ENCODE measurements at regions not wholly inside any gene's neighbourhood (a gene's known extent, or its start where the extent isn't known, plus 50 kb on each side); places are given as distances from the start of the nearest gene placed in this dataset.

- TF ChIP-seq, protein P1, sequence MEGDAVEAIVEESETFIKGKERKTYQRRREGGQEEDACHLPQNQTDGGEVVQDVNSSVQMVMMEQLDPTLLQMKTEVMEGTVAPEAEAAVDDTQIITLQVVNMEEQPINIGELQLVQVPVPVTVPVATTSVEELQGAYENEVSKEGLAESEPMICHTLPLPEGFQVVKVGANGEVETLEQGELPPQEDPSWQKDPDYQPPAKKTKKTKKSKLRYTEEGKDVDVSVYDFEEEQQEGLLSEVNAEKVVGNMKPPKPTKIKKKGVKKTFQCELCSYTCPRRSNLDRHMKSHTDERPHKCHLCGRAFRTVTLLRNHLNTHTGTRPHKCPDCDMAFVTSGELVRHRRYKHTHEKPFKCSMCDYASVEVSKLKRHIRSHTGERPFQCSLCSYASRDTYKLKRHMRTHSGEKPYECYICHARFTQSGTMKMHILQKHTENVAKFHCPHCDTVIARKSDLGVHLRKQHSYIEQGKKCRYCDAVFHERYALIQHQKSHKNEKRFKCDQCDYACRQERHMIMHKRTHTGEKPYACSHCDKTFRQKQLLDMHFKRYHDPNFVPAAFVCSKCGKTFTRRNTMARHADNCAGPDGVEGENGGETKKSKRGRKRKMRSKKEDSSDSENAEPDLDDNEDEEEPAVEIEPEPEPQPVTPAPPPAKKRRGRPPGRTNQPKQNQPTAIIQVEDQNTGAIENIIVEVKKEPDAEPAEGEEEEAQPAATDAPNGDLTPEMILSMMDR (optimal IDR thresholded peaks at IDR 0.05 in 1 of 3, IDR thresholded peaks at IDR 0.05 in 1 of 3, conservative IDR thresholded peaks at IDR 0.05 in 1 of 3; ENCODE audit: extremely low read depth in 1 of 3, insufficient read depth in 2 of 3, low read length in 3 of 3): no peak
- TF ChIP-seq EZH2 (IDR thresholded peaks at IDR 0.05; ENCODE audit: low read length): no peak
Observed at GRCh38 chr20:12614764-12615163, 394.0 kb upstream of the SPTLC3 start.
